ENCODE measurements at regions not wholly inside any gene's neighbourhood (a gene's known extent, or its start where the extent isn't known, plus 50 kb on each side); places are given as distances from the start of the nearest gene placed in this dataset.
"Not testable (repeated sequence)": the region's sequence is repeated elsewhere in the genome, so short reads cannot be mapped to it uniquely, and the experiment has no call there.

GRCh38 chr12:60211244-60211643 lies 615.4 kb downstream of the SLC16A7 start:
- Histone ChIP-seq H3K27ac (no peak overlapping the region), H3K4me1 (ENCODE audit: control insufficient read depth in 1 of 2, insufficient read depth in 1 of 2, low read depth in 1 of 2, low read length in 1 of 2) (no peaks in the 10 kb centered on the region), H3K36me3 (no peaks in the 10 kb centered on the region), H3K4me3 (ENCODE audit: low read depth in 1 of 2, low read length in 1 of 2) (no peak overlapping the region), H3K9me3 (no peaks in the 10 kb centered on the region), H3K27me3 (no peaks in the 10 kb centered on the region)
- TF ChIP-seq CTCF (IDR thresholded peaks at IDR 0.05), result no peak

GRCh38 chr12:60212159-60213000 lies 616.6 kb downstream of the SLC16A7 start:
- no peak for TF ChIP-seq CTCF (IDR thresholded peaks at IDR 0.05)
- no peak overlapping the region for H3K4me3 ChIP-seq (ENCODE audit: low read depth in 1 of 2, low read length in 1 of 2)
- no peaks in the 10 kb centered on the region for H3K36me3 ChIP-seq
- no peaks in the 10 kb centered on the region for H3K9me3 ChIP-seq
- H3K27ac ChIP-seq, result no peak overlapping the region
- no peaks in the 10 kb centered on the region for H3K4me1 ChIP-seq (ENCODE audit: control insufficient read depth in 1 of 2, insufficient read depth in 1 of 2, low read depth in 1 of 2, low read length in 1 of 2)
- H3K27me3 ChIP-seq, result no peaks in the 10 kb centered on the region

- not testable (repeated sequence) for H3K4me3 ChIP-seq (ENCODE audit: low read depth in 1 of 2, low read length in 1 of 2); H3K9me3 ChIP-seq; H3K27ac ChIP-seq; H3K27me3 ChIP-seq; H3K36me3 ChIP-seq; H3K4me1 ChIP-seq (ENCODE audit: control insufficient read depth in 1 of 2, insufficient read depth in 1 of 2, low read depth in 1 of 2, low read length in 1 of 2)
Observed at GRCh38 chr12:60213272-60213671, 617.4 kb downstream of the SLC16A7 start.

GRCh38 chr12:60216226-60216625 lies 620.4 kb downstream of the SLC16A7 start:
- Histone ChIP-seq H3K27ac (no peak overlapping the region), H3K4me1 (ENCODE audit: control insufficient read depth in 1 of 2, insufficient read depth in 1 of 2, low read depth in 1 of 2, low read length in 1 of 2) (no peaks in the 10 kb centered on the region), H3K4me3 (ENCODE audit: low read depth in 1 of 2, low read length in 1 of 2) (no peak overlapping the region), H3K27me3 (no peaks in the 10 kb centered on the region), H3K9me3 (no peaks in the 10 kb centered on the region), H3K36me3 (no peaks in the 10 kb centered on the region)
- no peak for TF ChIP-seq CTCF (IDR thresholded peaks at IDR 0.05)

GRCh38 chr12:60223242-60223641 lies 627.4 kb downstream of the SLC16A7 start:
- H3K4me3 ChIP-seq (ENCODE audit: low read depth in 1 of 2, low read length in 1 of 2), result no peak overlapping the region
- H3K27ac ChIP-seq, result no peak overlapping the region
- no peaks in the 10 kb centered on the region for H3K27me3 ChIP-seq
- H3K9me3 ChIP-seq, result no peaks in the 10 kb centered on the region
- H3K4me1 ChIP-seq (ENCODE audit: control insufficient read depth in 1 of 2, insufficient read depth in 1 of 2, low read depth in 1 of 2, low read length in 1 of 2), result no peaks in the 10 kb centered on the region
- TF ChIP-seq CTCF (IDR thresholded peaks at IDR 0.05), result no peak
- no peaks in the 10 kb centered on the region for H3K36me3 ChIP-seq

- H3K27ac ChIP-seq, result no peak overlapping the region
- H3K9me3 ChIP-seq, result no peaks in the 10 kb centered on the region
- no peaks in the 10 kb centered on the region for H3K27me3 ChIP-seq
- no peaks in the 10 kb centered on the region for H3K36me3 ChIP-seq
- H3K4me3 ChIP-seq (ENCODE audit: low read depth in 1 of 2, low read length in 1 of 2), result no peak overlapping the region
- H3K4me1 ChIP-seq (ENCODE audit: control insufficient read depth in 1 of 2, insufficient read depth in 1 of 2, low read depth in 1 of 2, low read length in 1 of 2), result no peaks in the 10 kb centered on the region
- no peak for TF ChIP-seq CTCF (IDR thresholded peaks at IDR 0.05)
Observed at GRCh38 chr12:60225216-60226000, 629.6 kb downstream of the SLC16A7 start.

Measured in neutrophil (primary cell).